A549 (cell line): ENCODE measurements at regions not wholly inside any gene's neighbourhood (a gene's known extent, or its start where the extent isn't known, plus 50 kb on each side); places are given as distances from the start of the nearest gene placed in this dataset.

ENCODE experiments used
- POLR2A ChIP-seq: IDR thresholded peaks from 2 replicates; pipeline ENCODE4 v1.6.1; 2012; ENCODE audit warnings: mild to moderate bottlenecking, low read length
- TF ChIP-seq, protein P1 (sequence below): fragments of >200 bp; sonication (Bioruptor Twin); formaldehyde crosslinking; IDR thresholded peaks from 3 replicates; pipeline ENCODE4 v1.5.1; 2016

DNA sequence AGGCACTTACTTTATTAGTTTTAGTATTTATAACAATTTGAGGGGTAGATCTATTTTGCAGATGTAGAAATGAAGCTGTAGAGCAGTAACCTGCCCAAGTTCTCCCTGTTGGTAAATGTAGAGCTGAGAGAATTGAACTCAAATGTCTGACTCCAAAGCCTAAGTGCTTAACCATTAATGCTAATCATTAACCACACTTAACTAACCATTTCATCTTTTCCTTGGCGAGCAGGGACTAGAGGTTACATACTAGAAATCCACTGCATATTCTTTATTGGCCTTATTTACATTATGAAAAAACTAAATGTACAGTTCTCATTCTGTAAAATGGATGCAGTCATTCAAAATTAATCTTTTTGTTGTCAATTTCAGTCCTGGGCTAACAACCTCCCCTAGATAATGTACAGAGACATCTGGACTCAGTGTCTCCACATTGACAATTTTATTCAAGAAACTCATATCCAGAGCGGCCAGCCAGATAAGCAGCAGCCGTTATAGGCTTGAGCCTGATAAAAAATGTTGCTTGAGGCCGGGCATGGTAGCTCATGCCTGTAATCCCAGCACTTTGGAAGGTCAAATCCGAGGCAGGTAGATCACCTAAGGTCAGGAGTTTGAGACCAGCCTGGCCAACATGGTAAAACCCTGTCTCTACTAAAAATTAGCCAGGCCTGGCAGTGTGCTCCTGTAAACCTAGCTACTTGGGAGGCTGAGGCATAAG, 76.7 kb upstream of the PICALM start:
- no peak for TF ChIP-seq POLR2A
- TF ChIP-seq, protein P1, sequence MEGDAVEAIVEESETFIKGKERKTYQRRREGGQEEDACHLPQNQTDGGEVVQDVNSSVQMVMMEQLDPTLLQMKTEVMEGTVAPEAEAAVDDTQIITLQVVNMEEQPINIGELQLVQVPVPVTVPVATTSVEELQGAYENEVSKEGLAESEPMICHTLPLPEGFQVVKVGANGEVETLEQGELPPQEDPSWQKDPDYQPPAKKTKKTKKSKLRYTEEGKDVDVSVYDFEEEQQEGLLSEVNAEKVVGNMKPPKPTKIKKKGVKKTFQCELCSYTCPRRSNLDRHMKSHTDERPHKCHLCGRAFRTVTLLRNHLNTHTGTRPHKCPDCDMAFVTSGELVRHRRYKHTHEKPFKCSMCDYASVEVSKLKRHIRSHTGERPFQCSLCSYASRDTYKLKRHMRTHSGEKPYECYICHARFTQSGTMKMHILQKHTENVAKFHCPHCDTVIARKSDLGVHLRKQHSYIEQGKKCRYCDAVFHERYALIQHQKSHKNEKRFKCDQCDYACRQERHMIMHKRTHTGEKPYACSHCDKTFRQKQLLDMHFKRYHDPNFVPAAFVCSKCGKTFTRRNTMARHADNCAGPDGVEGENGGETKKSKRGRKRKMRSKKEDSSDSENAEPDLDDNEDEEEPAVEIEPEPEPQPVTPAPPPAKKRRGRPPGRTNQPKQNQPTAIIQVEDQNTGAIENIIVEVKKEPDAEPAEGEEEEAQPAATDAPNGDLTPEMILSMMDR = no peak
